ENCODE measurements at regions not wholly inside any gene's neighbourhood (a gene's known extent, or its start where the extent isn't known, plus 50 kb on each side); places are given as distances from the start of the nearest gene placed in this dataset.
A peak's percentile ranks its signal among the peaks of the same experiment; 100 is the strongest.

DNA sequence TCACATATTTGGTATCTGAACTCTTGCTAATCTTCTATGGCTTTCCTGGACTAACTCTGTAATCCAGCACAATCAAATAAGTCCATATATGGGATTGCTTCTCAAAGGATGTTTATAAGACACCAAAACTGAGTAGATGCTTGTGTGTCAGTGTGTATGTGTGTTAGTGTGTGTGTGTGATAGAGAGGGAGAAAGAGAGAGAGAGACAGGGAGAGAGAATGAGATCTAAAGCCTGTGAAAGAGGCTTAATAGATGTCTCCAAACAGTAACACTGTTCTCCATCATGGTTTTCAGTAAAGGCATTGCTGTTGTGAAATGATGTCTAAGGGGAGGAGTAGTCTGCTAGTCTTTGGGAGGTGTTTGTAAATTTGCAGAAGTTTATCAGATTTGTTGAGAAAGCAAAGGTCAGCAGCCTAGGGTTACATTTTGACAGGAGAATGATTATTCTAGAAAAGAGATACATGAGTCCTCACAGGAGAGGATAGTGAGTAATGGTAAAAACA lies 73.9 kb upstream of the MLIP start:
- no peak for ATAC-seq (ENCODE audit: low FRiP score)
- DNase-seq (ENCODE audit: low spot score): no peak
- TF ChIP-seq, protein P1, sequence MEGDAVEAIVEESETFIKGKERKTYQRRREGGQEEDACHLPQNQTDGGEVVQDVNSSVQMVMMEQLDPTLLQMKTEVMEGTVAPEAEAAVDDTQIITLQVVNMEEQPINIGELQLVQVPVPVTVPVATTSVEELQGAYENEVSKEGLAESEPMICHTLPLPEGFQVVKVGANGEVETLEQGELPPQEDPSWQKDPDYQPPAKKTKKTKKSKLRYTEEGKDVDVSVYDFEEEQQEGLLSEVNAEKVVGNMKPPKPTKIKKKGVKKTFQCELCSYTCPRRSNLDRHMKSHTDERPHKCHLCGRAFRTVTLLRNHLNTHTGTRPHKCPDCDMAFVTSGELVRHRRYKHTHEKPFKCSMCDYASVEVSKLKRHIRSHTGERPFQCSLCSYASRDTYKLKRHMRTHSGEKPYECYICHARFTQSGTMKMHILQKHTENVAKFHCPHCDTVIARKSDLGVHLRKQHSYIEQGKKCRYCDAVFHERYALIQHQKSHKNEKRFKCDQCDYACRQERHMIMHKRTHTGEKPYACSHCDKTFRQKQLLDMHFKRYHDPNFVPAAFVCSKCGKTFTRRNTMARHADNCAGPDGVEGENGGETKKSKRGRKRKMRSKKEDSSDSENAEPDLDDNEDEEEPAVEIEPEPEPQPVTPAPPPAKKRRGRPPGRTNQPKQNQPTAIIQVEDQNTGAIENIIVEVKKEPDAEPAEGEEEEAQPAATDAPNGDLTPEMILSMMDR (IDR thresholded peaks at IDR 0.05): no peak

DNA sequence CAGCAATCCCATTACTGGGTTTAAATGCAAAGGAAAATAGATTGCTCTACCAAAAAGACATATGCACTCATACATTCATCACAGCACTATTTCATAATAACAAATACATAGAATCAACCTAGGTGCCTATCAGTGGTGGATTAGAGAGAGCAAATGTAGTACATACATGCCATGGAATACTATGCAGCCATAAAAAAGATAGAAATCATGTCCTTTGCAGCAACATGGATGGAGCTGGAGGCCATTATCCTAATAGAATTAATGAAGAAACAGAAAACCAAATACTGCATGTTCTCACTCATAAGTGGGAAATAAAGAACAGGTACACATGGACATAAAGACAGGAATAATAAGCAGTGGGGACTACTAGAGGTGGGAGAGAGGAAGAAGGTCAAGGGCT lies 70.7 kb upstream of the MLIP start:
- no peak for DNase-seq (ENCODE audit: low spot score)
- TF ChIP-seq, protein P1 (IDR thresholded peaks at IDR 0.05): no peak
- ATAC-seq (ENCODE audit: low FRiP score): no peak

DNA sequence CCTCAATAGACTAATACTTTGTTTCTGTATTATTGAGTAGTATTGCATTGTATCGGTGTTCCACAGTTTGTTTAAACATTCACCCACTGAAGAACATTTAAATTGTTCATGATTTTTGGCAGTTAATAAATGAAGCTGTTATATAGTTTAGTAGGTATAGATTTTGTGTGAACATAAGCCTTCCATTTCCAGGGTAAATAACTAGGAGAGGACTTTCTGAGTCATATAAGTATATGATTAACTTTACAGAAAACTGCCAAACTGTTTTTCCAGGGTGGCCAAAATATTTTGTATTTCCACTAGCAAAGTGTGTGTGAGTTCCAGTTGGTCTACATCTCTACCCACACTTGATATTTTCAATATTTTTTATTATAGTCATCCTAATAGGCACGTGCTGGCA lies 70.0 kb upstream of the MLIP start:
- TF ChIP-seq, protein P1 (IDR thresholded peaks at IDR 0.05): no peak
- ATAC-seq (ENCODE audit: low FRiP score) (no peak), DNase-seq (ENCODE audit: low spot score) (no peak)

DNA sequence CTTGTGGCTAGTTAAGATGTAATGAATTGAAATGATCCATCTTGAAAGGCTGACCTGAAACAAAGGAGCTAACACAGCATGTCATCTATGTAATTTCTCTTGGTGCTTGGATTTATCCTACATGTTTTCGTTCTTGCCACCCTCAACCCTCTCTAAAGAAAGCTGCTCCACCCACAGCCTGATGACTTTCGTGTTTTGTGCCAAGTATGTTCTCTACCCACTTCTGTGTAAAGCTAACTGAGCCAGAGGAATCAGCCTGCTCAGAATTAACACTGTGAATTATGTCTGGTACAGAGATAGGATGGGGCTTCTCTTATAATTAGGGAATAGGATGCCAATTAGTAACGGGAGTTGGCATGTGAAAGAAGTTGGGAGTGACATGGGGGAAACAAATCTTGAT lies 67.9 kb upstream of the MLIP start:
- TF ChIP-seq, protein P1 (IDR thresholded peaks at IDR 0.05): no peak
- DNase-seq (ENCODE audit: low spot score) (no peak), ATAC-seq (ENCODE audit: low FRiP score) (peak; percentile 10)

DNA sequence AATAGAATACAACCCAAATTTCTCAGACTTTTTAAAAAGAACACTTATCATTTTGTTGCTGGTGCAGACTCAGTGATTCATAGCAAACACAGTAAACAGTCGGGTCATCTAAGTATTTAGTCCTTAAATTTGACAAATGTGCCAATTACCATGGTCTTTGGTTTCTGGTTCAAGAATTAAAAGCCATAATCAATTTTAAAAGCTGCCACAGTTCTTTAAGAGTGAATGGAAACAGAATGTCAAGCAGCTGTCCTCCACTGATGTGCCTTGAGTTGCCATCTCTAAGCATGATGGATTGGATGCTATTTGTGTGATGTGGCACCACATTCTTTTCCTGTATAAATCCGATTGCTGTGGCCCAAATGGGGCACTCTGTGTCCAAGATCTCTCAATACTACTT lies 67.2 kb upstream of the MLIP start:
- ATAC-seq (ENCODE audit: low FRiP score) (no peak), DNase-seq (ENCODE audit: low spot score) (no peak)
- TF ChIP-seq, protein P1 (IDR thresholded peaks at IDR 0.05): no peak

DNA sequence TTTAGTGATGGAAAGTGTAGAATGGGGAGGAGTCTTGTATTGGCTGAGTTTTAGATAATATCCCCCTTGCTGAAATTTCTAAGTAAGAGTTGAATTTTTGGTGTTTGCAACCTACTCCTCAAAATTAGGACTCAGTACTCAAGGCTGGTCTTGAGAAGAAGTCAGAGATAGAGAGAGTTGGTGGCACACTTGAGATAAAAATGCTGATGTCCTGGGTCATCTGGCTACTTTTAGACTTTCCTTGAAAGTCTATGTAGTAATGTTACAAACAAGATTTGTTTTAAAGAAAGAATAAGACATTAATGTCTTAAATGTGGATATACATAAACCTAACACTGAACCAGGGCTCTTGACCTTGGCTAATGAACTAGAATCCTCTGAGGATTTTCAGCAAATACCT lies 62.5 kb upstream of the MLIP start:
- TF ChIP-seq, protein P1 (IDR thresholded peaks at IDR 0.05): no peak
- ATAC-seq (ENCODE audit: low FRiP score): no peak
- DNase-seq (ENCODE audit: low spot score): no peak

DNA sequence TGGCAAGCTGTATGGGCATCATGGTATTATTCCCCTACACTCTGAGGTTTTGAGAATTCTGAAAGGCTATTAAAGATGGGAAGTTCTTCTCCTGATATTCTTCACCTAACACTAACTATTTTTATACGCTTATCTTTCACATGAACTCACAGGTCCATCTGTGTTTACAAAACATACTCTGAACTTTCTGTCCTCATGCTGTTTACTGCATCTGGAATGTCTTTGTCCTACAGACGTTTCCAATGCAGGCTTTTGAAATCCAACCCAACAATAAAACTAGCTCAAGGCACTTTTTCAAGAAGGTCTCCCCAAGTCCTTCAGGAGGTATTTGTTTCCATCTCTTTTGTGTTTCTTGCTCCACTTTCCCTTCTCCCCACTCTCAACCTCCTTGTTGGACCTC lies 60.5 kb upstream of the MLIP start:
- ATAC-seq (ENCODE audit: low FRiP score): no peak
- TF ChIP-seq, protein P1 (IDR thresholded peaks at IDR 0.05): no peak
- no peak for DNase-seq (ENCODE audit: low spot score)

All from omental fat pad (tissue), 3 donors.